ENCODE measurements at regions not wholly inside any gene's neighbourhood (a gene's known extent, or its start where the extent isn't known, plus 50 kb on each side); places are given as distances from the start of the nearest gene placed in this dataset.

DNA sequence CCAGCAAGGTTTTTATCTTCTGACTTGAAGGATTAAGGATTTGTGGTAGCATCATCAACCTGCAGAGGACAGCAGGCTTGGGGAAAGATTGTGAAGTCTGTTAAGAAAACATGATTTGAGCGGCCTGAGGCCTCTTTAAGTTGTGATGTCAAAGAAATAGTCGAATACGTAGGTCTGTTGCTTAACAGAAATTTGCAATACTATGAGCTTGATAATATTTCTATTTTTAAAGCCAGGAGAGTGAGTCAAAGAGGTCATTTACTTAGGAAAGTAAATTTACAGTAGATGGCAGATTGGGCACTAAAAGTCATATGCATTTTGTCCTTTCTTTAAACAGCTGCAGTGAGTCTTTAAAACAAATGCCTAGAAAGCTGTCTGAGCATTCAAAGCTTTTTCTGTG is 336.3 kb downstream of the DIPK2A start:
- no peak for DNase-seq

DNA sequence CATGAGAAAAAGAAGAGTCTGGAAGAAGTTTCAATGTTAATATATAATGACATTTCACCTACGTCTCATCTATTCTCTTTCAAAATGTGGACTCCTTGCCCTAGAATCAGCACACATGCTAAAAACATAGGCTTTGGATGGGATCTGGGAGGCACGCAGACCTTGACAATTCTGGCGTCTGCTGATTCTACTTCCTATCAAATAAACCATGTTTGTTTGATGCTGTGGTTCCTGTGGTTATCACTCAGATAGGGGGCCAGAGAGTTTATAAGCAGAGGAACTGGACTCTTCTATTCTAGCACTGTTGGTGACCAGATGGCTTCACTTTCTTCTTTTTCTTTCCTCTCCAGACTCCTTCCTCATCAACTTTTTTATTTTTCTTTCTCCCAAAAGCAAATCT is 336.8 kb downstream of the DIPK2A start:
- DNase-seq: no peak

DNA sequence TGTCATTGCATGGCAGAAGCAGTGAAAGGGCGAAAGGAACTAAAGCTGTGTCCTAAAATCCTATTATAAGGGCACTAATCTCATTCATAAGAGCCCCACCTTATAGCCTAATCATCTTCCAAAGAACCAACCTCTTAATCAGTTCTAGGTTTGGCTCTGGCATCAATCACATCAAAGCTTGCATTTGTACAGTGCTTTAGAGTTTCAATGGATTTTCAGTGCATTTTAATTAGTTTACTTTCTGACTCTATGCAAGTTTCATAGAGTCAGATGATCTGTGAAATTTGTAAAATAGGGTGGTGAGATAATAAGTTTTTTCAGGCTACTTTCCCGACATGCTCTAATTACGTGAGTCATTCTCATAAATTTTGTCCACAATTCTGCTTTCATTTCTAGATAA is 341.1 kb downstream of the DIPK2A start:
- no peak for DNase-seq

DNA sequence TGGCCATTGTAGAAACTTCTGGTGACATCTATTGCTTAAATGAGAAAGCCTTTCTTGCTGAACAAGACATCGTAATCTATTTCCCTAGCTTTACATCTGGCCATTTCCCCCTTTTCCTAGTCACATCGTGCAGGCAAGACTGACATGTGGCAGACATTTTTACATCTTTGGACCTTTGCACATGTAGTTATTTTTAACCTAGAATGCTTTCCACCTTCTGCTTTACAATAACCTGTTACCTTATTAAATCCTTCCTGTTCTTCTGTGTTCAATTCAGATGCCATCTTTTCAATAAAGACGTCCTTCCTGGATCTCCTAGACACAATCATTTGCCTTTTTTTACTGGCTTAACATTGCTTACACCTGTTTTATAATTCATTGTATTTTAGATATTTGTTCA is 343.3 kb downstream of the DIPK2A start:
- no peak for DNase-seq

DNA sequence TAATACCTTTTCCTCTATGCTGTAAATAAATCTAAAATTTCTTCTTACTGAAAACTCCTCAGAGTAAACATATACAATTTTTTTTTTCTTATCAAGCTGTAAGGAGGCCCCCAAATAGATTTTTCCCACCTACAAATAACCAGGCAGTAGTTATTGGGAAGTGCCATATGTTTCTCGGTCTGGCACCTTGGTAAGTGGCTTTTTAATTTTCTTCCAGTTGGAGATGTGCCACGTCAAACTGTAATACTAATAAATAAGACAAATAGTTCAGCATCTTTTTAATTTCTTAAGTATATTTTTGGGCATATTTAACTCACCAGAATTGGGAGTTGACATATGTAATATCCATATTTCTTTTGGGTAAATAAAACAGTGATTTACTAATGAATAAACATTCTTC is 346.3 kb downstream of the DIPK2A start:
- peak; percentile 34 to 78 for DNase-seq

DNA sequence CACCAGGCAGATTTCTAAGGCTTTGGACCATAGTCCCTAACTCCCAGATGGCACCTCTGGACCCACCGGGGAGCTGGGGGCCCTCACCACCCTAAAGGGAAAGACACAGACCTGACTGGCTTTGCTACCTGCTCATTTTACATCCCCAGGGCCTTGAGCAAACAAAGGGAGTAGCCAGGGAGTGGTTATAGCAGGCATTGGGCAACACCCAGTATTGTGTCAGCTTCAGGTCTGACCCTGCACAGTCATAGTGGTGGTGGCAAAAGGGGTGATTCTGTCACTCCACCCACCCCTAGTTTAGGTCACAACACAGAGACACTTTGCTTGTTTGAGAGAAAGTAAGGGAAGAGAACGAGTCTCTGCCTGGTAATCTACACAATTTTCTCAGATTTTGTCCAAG is 352.5 kb downstream of the DIPK2A start:
- DNase-seq: no peak

DNA sequence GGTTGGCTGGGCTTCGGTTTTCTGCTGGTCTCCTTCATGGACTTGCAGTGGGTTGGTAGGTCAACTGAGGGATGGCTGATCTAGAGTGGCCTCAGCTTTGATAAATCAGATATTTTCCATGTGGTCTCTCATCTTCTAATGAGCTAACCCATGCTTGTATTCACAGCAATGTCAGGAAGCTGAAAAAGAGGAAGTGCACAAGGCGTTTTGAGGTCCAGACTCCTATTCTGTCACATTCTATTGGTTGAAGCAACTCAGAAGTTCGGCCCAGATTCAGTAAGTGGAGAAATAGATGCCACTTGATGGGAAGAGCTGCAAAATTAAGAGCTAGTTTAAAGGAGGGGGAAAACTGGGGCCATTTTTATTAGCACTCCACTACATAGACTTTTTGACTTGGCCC is 361.2 kb downstream of the DIPK2A start:
- DNase-seq: no peak

DNA sequence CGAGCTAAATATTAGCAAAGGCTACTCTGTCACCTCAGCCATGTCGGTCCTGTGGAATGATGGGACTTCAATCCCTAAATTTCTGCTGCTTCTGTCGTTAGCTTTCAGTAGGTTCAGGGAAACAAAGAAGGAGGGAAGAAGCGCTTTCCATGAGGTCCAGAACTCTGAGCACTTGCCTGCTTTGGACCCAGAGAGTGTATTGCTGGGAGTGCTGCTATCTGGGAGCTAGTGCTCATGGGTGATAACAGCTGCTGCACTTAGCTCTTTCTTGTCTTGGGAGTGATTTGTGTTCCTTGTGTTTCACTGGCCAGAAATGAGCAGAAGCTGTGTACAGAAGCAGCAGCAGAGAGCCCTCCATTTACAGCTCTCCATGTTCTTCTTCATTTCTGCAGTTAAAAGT is 369.8 kb downstream of the DIPK2A start:
- peak in 1 of 2 experiments; percentile 3 for DNase-seq

DNA sequence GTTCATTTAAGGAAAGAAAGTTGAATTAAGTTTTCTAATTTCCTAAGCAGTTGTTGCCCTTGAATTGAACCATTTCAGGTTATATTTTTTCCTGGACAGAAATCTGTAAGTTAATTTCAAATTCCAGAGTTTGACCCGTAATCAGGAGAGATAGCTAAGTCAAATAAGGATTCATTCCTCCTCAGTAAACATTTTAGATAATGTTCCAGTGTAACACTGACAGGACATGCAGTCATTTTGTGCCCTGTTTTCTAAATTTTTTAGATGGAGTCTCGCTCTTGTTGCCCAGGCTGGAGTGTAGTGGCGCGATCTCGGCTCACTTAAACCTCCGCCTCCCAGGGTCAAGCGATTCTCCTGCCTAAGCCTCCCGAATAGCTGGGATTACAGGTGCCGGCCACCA is 371.7 kb downstream of the DIPK2A start:
- DNase-seq: no peak

DNA sequence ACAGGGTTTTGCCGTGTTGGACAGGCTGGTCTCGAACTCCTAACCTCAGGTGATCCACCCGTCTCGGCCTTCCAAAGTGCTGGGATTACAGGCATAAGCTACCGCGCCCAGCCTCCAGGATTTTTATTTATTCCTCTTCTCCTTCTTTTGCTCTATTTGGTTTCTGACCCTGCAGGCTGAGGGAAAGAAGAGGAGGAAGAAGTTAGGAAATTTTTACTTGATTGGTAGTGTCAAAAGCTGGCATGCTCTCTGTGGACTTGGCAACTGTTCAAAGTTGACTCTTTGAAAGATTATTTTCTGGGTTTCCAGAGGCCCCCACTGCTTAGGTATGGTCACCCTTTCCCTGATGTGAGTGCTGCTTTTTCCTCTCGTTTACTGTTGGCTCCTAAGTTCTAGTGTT is 372.2 kb downstream of the DIPK2A start:
- no peak for DNase-seq

DNA sequence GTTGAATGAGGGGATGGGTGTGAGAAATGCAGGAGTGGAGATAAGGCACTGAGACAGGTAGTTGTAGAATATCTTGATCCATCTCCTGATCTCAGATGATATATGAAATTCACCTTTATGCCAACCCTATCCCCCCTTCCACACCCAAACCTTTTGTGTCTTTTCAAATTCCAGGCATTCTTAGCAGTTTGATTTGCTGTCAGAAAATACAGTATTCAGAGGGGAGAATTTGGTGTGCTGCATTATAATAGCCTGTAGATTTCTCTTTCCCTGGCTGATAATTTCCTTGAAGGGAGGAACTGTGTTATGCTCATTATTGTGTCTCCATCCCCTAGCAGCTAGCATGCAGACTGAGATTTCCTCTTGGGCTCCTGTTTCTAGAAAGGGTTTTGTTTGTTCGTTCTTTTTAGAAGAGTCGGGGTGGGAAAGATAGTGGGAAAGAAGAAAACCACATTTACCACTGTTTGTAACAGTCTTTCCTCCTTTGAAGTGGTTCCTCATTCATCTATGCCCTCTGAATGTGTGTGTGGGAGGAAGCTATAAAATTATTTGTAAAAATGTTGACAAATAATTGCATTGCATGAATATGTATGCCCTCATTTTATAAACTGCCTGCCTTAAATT is 373.4 kb downstream of the DIPK2A start:
- DNase-seq: no peak

DNA sequence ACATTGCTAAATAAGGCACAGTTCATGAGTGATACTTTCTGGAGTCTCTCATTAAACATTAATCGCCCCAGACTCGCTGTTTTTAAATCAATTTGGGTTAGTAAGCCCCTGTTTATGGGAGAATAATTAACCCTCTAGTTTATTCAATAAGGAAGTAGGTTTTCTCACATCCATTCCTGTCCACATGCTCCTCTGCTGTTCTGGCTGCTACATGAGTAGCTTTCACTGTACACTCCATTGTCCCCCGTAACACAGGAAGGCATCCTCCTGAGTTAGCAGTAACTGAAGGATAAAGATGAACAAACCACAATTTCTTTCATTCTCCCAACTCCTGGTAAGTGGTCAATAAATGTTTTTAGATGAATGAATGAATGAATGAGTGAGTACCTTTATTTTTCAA is 378.5 kb downstream of the DIPK2A start:
- DNase-seq: no peak

DNA sequence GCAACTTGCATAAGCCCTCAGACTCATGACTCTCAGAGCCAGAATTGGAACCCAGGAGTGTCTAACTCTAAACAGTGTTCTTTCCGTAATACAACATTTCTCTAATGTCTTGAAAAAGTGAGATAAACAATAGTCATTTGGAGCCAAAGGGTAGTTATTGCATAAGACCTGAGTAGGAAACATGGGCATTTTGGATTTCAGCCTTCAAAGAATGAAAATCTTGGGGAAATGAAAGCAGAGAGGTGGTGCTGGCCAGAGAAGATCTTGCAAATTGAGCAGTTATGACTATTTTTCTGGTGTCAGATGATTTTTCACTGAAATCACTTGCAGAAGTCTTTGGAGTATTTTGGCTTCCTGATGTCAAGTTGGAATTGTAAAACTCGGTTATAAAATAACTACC is 379.4 kb downstream of the DIPK2A start:
- no peak for DNase-seq

DNA sequence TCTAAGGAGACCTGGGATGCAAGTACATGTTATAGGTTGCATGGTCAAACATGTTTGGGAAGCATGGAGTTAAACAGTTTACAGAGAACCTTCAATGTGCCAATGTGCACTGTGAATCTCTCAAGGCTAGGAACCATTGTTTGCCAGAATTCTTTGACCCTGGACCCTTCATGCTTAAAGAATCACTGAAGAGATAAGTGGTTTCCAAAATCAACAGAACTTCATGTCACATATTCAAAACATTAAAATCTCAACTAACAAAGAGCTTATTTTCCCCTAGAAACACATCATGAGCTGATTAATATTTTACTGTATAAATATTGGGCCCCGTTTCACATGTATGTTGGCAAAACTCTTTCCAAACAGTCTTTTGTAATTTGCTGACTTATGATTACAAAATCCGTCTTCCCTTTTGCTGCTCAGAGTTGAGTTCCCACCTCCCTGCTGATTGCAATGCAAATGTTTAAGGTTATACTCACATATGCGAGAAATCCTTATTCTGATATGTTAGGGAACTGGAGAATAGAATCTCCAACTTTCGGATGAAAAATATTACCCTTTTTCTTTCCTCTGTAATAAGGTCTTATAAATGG is 380.2 kb downstream of the DIPK2A start:
- DNase-seq: no peak

DNA sequence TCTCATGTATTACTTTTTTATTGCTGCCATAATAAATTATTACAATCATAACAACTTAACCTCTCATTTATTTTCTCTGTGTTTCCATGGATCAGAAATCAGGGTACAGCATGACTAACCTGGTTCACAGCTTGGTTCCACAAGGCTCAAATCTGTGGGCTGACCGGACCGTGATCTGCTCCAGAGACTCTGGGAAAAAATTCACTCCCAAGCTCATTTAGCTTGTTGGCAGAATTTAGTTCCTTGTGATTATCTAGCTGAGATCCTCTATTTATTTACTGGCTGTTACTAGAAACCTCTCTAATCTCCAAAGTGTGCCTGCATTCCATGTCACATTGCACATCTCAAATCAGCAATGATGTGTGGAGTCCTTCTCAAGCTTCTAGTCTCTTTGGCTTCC is 386.6 kb downstream of the DIPK2A start:
- DNase-seq: no peak

DNA sequence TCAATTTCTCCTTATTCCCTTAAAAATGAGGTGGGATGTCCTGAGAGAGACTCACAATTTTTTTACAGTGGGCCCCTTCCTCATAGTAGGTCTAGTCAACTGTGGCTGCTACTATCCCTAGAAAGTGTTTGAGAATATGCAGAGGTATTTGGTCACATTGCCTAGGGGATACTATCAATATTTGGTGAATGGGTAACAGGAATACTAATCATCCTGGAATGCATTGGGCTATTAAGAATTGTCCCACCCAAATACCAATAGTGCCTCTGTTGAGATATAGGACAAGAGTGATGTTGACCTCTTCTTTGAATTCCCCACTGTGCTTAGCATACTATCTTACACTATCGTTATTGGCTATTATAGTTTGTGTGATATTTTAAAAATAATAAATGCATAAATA is 389.4 kb downstream of the DIPK2A start:
- DNase-seq: no peak

DNA sequence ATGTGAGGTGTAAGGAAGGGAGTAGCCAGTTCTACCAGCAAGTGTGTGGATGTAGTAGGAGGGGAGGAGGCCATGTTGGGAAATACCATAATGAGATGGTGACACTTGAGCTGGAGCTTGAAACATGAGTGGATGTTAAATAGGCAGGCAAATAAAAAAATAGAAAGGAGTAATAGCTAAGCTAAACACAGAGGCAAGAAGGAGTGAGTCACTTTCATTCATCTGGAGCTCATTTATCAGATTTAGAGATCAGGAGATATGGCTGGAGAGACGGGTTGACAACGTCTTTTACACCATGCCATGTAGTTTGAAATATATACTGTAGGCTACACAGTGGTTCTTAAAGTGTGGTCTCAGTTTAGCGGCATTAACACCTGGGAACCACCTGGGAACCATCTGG is 390.5 kb downstream of the DIPK2A start:
- peak in 1 of 2 experiments; percentile 11 for DNase-seq

DNA sequence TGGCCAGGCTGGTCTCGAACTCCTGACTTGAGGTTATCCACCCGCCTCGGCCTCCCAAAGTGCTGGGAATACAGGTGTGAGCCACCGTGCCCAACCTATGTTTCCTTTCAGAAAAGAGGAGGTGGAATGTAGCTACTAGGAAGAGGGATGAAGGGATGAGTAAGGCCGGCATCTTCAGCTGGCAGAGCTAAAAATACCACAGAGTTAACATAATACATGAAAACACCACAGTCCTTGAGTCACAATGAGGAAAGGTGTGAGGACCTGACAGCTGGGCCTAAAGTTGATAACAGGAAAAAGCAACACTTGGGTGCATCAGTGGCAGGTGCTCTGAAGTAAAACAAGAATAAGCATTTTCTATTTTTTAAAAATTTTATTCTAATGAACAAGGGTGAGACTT is 392.2 kb downstream of the DIPK2A start:
- no peak for DNase-seq

DNA sequence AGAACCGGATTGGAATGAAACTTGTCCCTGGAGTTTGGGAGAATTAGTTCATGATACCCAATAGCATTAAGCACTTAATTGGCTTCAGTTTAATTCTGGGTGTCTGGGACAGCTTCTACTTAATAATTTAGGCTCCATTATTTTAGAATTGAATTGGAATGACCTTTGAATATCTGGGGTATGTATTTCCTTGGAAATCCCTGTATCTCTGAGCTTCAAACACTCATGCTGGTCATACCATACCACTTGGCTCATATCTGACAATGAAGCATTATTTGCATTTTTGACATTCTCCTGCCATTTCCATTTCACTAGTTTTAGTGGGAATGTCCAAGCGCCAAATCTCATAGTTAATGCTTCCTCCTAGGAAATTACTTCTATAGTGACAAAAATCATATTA is 393.1 kb downstream of the DIPK2A start:
- no peak for DNase-seq

DNA sequence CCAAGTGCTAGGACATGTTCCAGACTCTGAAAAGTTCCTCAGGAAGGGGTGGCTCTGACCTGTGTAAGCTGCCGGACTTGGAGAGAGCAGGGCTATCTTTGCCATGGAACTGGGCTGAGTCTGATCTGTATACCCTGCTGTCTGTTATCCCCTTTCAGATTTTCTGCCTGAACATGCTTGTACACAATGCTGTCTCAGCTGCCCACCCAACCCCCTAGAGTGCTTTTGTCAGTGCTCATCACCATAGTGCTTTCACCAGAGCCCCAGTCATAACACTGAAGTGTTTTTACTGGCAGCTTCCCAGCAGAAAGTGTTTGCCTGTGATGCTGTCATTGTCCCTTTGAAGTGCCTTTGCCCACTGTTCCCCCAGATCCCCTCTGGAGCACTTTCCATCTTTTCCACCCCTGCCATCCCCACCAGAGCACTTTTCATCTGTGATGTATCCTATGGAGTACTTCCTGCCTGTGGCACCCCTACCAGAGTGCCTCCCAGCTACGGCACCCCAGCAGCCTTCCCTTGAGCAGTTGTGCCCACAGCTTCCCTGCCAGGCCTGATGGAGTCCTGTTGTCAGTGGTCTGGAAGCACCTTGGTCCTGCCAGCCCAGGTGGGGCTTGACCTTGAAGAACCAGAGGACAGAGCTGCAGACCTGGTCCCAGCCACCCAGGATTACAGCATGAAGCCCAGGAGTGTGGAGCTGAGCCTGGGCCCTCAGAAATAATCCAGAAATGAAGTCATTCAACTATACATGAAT is 397.7 kb downstream of the DIPK2A start:
- no peak for DNase-seq

DNA sequence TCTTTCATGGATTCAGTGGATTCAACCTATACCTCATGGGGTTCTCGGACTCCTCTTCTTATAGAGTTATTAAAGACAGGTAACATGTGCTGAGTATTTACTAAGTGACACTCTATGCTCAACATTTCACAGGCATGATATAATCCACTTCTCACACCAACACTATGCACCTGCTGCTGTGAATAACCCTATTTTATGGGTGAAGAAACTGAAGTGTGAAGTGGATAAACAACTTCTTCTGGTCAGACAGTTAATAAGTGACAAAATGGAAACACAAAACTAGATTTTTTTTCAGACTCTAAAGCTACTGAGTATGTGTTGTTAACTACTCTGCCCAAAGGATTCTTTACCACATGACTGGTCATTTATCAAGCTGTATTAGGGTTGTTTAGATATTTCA is 403.5 kb downstream of the DIPK2A start:
- no peak for DNase-seq

DNA sequence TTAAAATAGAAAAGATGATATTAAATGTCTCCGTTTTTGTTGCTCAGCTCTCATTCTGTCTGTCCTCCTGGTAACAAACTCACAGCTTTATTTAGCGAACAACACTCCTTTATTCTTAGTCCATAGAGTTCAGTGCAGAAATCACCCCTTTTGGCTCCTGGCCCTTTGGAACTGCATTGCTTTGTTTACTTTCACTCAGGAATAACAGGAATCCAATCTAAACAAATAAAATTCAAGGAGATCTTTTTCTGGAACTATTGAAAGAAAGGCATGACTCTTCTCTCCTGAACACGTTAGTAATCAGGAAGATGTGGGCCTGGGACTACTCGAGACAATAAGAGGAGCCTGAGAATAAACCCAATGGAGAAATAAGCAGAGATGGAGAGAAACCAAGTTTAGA is 409.2 kb downstream of the DIPK2A start:
- DNase-seq: no peak

DNA sequence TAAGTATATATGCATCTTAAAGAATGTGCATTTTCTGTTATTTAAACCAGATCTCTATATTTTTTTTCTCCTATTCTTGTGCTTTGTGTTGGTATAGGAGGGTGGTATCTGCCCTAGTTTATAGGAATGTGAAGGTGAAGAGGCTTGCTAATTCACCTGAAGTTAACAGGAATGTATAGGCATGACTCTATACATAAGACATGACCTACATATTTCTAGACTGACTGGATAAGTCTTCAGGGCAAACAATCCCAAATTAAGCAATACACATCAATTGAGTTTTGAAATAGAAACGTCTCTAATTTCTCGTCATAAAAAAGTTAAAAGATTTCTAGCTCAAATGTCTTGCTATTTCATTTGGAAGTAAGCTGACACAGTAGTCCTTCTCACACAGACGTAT is 410.0 kb downstream of the DIPK2A start:
- no peak for DNase-seq

DNA sequence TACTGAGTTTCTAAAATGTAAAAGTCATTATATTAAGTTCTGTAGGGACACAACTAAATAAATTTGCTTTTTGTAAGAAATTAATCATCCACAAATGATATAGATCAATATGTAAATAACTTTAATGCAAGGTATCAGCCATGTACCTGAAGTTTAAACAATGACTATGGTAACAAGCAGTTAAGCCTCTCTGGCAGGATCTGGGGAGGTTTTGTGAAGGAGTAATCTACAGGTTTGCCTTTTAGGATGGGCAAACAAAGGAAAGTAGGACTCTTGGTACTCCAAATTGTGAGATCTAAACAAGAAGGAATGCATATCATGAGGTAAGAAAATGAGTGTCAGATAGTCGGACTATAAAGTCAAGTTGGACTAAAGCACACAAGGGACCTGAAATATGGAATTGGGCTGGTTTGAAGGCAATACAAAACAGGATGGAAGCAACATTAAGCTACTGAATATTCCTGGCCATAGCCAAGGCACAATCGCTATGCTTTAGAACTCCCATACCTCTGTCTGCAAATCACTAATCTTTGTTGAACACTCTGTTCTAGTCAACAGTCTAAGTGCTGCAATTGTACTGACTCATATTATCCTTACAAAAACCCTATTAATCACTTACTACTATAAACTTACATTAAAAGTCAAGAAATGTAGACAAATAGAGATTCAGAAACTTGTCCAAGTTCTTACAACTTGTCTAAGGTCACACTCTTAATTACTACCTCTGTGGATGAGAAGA is 412.8 kb downstream of the DIPK2A start:
- DNase-seq: no peak
